ENCODE measurements at regions not wholly inside any gene's neighbourhood (a gene's known extent, or its start where the extent isn't known, plus 50 kb on each side); places are given as distances from the start of the nearest gene placed in this dataset.

DNA sequence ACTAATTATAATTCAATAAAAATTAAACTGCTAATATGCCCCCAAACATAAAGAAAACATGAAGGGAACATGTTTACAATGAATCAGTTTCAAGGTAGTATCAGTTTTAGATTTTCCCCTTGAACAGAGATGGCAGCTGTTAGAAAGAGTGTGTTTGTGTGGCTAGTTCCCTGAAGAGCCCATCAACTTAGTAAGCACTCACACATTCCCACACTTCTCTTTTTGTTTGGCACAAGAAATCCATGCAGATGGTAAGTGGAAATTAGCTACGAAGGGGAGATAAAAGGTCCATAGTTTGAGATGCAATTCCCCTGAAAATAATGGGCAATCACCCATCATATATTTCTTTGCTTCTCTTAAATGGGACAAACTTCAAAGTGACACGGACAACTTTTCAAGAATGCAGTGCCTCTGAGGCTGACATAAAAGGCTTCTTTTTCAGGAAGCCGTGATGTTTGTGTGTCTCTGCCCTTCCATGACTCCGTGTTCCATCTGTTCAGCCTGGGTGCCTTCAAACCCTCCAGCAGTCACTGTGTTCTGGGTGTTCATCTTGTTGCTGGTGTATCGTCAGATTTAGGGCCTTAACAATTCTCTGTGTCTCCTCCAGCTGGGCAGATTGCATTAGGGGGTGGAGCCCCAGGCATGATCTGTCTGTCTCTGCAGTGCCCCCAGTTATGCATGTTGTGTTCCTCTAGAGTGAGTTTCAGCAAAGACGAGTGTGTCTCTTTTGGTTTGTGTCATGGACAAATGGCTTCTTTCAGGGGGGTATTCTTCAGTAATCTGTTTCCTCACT is 259.5 kb upstream of the NPY start:
- H3K27ac ChIP-seq (ENCODE audit: low read length): no peak overlapping the region
- H3K4me3 ChIP-seq (ENCODE audit: low read length): no peak overlapping the region
- no peaks in the 10 kb centered on the region for H3K9me3 ChIP-seq (ENCODE audit: insufficient read depth, low read length)
- H3K9ac ChIP-seq (ENCODE audit: low read length): no peak overlapping the region
- H3K4me1 ChIP-seq (ENCODE audit: low read length): no peaks in the 10 kb centered on the region
- no peak overlapping the region for H3K4me2 ChIP-seq (ENCODE audit: low read length)
- no peaks in the 10 kb centered on the region for H3K27me3 ChIP-seq (ENCODE audit: low read depth, low read length)
- H3K36me3 ChIP-seq (replicated peaks; ENCODE audit: low read depth, low read length): no peaks in the 10 kb centered on the region
- H3K79me2 ChIP-seq (ENCODE audit: low read length): no peaks in the 10 kb centered on the region
- TF ChIP-seq, protein P1, sequence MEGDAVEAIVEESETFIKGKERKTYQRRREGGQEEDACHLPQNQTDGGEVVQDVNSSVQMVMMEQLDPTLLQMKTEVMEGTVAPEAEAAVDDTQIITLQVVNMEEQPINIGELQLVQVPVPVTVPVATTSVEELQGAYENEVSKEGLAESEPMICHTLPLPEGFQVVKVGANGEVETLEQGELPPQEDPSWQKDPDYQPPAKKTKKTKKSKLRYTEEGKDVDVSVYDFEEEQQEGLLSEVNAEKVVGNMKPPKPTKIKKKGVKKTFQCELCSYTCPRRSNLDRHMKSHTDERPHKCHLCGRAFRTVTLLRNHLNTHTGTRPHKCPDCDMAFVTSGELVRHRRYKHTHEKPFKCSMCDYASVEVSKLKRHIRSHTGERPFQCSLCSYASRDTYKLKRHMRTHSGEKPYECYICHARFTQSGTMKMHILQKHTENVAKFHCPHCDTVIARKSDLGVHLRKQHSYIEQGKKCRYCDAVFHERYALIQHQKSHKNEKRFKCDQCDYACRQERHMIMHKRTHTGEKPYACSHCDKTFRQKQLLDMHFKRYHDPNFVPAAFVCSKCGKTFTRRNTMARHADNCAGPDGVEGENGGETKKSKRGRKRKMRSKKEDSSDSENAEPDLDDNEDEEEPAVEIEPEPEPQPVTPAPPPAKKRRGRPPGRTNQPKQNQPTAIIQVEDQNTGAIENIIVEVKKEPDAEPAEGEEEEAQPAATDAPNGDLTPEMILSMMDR (IDR thresholded peaks at IDR 0.05; ENCODE audit: low read depth, low read length): no peak
- no peak for TF ChIP-seq EZH2phosphoT487 (IDR thresholded peaks at IDR 0.05; ENCODE audit: low read depth)
- H2AFZ ChIP-seq (ENCODE audit: low read depth, low read length): no peak overlapping the region
- H4K20me1 ChIP-seq (ENCODE audit: insufficient read depth, low read length): no peaks in the 10 kb centered on the region

DNA sequence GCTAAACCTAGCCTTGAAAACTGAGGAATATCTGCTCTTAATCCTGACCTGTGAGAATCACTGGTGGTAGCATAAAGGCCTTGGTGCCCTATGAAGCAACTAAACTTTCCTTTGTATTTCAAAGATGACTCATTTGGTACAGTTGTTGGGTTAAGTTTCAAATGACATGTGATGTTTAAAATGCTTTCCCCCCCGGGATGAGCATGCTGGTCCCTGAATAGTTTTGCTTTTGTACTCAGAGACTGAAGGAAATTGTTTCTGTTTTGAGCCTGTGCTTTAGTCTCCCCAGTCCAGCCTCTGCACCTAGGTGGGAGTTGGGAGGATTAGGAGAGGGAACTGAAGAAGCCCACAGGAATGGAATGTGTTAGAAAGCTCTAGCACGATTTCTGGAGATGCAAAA is 258.9 kb upstream of the NPY start:
- Histone ChIP-seq H3K36me3 (replicated peaks; ENCODE audit: low read depth, low read length) (no peaks in the 10 kb centered on the region), H3K4me2 (ENCODE audit: low read length) (no peak overlapping the region), H3K4me1 (ENCODE audit: low read length) (no peaks in the 10 kb centered on the region), H4K20me1 (ENCODE audit: insufficient read depth, low read length) (no peaks in the 10 kb centered on the region), H3K4me3 (ENCODE audit: low read length) (no peak overlapping the region), H2AFZ (ENCODE audit: low read depth, low read length) (no peak overlapping the region), H3K27me3 (ENCODE audit: low read depth, low read length) (no peaks in the 10 kb centered on the region), H3K9me3 (ENCODE audit: insufficient read depth, low read length) (no peaks in the 10 kb centered on the region), H3K9ac (ENCODE audit: low read length) (no peak overlapping the region), H3K27ac (ENCODE audit: low read length) (no peak overlapping the region), H3K79me2 (ENCODE audit: low read length) (no peaks in the 10 kb centered on the region)
- TF ChIP-seq, protein P1 (IDR thresholded peaks at IDR 0.05; ENCODE audit: low read depth, low read length): no peak
- no peak for TF ChIP-seq EZH2phosphoT487 (IDR thresholded peaks at IDR 0.05; ENCODE audit: low read depth)

DNA sequence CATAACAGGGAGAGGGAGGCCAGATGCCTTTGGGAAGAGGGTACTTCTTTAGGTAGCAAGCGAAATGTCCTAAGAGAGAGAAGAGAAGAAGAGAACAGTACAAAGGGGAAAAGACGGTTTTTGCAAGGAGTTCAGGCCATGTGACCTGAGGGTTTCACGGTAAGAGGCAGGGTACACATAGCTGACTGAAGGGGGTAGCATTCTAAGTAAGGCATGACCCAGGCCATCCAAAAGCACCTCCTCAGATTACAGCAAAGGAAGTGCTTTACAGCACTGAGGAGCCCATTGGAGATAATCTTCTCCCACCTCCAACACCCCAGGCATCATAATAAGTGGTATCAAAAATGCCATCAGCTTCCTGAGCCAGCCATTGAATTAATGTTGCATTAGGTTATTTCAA is 258.2 kb upstream of the NPY start:
- Histone ChIP-seq H3K4me1 (ENCODE audit: low read length) (no peaks in the 10 kb centered on the region), H4K20me1 (ENCODE audit: insufficient read depth, low read length) (no peaks in the 10 kb centered on the region), H3K4me3 (ENCODE audit: low read length) (no peak overlapping the region), H3K27ac (ENCODE audit: low read length) (no peak overlapping the region), H3K9me3 (ENCODE audit: insufficient read depth, low read length) (no peaks in the 10 kb centered on the region), H3K9ac (ENCODE audit: low read length) (no peak overlapping the region), H3K79me2 (ENCODE audit: low read length) (no peaks in the 10 kb centered on the region), H2AFZ (ENCODE audit: low read depth, low read length) (no peak overlapping the region), H3K27me3 (ENCODE audit: low read depth, low read length) (no peaks in the 10 kb centered on the region), H3K36me3 (replicated peaks; ENCODE audit: low read depth, low read length) (no peaks in the 10 kb centered on the region), H3K4me2 (ENCODE audit: low read length) (no peak overlapping the region)
- TF ChIP-seq EZH2phosphoT487 (IDR thresholded peaks at IDR 0.05; ENCODE audit: low read depth): no peak
- TF ChIP-seq, protein P1 (IDR thresholded peaks at IDR 0.05; ENCODE audit: low read depth, low read length): no peak

DNA sequence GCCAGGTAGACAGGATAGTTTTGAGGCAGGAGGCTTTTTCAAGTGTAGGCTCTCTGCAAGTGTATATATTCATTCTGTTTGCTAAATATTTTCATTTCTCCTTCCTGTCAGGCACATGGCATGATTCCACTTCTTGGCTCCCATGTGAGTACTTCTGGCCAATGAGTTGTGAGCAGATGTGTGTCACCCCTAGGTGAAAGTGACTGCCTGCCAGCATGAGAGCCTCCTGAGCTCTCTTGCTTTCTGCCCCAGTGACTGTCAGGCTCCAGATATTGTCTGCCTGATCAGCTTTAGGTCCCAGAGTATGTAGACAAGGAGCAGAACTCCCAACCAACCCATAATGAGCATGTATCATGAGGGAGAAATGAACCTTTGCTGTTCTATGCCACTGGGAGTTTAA is 257.6 kb upstream of the NPY start:
- Histone ChIP-seq H3K27me3 (ENCODE audit: low read depth, low read length) (no peaks in the 10 kb centered on the region), H2AFZ (ENCODE audit: low read depth, low read length) (no peak overlapping the region), H3K4me1 (ENCODE audit: low read length) (no peaks in the 10 kb centered on the region), H3K9me3 (ENCODE audit: insufficient read depth, low read length) (no peaks in the 10 kb centered on the region), H3K4me2 (ENCODE audit: low read length) (no peak overlapping the region), H4K20me1 (ENCODE audit: insufficient read depth, low read length) (no peaks in the 10 kb centered on the region), H3K4me3 (ENCODE audit: low read length) (no peak overlapping the region), H3K9ac (ENCODE audit: low read length) (no peak overlapping the region), H3K27ac (ENCODE audit: low read length) (no peak overlapping the region), H3K36me3 (replicated peaks; ENCODE audit: low read depth, low read length) (no peaks in the 10 kb centered on the region), H3K79me2 (ENCODE audit: low read length) (no peaks in the 10 kb centered on the region)
- no peak for TF ChIP-seq EZH2phosphoT487 (IDR thresholded peaks at IDR 0.05; ENCODE audit: low read depth)
- TF ChIP-seq, protein P1 (IDR thresholded peaks at IDR 0.05; ENCODE audit: low read depth, low read length): no peak
